HL-60 (cell line): ENCODE measurements at regions not wholly inside any gene's neighbourhood (a gene's known extent, or its start where the extent isn't known, plus 50 kb on each side); places are given as distances from the start of the nearest gene placed in this dataset.

ENCODE experiments used
- CTCF ChIP-seq: IDR thresholded peaks from one replicate; pipeline ENCODE4 v1.5.1; 2011; ENCODE audit warnings: low read length, control low read depth, inconsistent platforms; ENCODE audit not compliant: insufficient read depth
- GABPA ChIP-seq: IDR thresholded peaks from 2 replicates; pipeline ENCODE4 v1.6.1; 2012; ENCODE audit warnings: low read depth
- POLR2AphosphoS5 ChIP-seq: IDR thresholded peaks from 2 replicates; pipeline ENCODE4 v1.6.1; 2012; ENCODE audit warnings: low read depth
- REST ChIP-seq: IDR thresholded peaks from 2 replicates; pipeline ENCODE4 v1.6.1; 2012; ENCODE audit warnings: low read depth; ENCODE audit not compliant: insufficient replicate concordance

- TF ChIP-seq CTCF (no peak), REST (no peak), POLR2AphosphoS5 (no peak), GABPA (no peak)
Measured at GRCh38 chr7:63040966-63041610, 957.6 kb upstream of the ZNF722 start.
